Right lobe of liver (tissue), 4 donors: ENCODE measurements at regions not wholly inside any gene's neighbourhood (a gene's known extent, or its start where the extent isn't known, plus 50 kb on each side); places are given as distances from the start of the nearest gene placed in this dataset.

Experiments
- POLR2A ChIP-seq: fragments of 450-650 bp; IDR thresholded peaks from one replicate; pipeline ENCODE4 v1.6.1; 2017; ENCODE audit warnings: antibody characterized with exemption, mild to moderate bottlenecking
- TF ChIP-seq, protein P1 (sequence below), 4 donors: fragments of 200-600 bp in 3 of 4; fragments of 450-650 bp in 1 of 4; IDR thresholded peaks; one replicate each; pipeline versions ENCODE4 v1.5.1 to v1.8.0; 2016 to 2022; ENCODE audit warnings: antibody characterized with exemption in 4 of 4, mild to moderate bottlenecking in 2 of 4
- donor health status: DM: no; HTN: no; CAD: no.
- donor health status: DM: no; HTN: no; CAD: no.
- donor health status: DM: no; HTN: yes; CAD: no.

DNA sequence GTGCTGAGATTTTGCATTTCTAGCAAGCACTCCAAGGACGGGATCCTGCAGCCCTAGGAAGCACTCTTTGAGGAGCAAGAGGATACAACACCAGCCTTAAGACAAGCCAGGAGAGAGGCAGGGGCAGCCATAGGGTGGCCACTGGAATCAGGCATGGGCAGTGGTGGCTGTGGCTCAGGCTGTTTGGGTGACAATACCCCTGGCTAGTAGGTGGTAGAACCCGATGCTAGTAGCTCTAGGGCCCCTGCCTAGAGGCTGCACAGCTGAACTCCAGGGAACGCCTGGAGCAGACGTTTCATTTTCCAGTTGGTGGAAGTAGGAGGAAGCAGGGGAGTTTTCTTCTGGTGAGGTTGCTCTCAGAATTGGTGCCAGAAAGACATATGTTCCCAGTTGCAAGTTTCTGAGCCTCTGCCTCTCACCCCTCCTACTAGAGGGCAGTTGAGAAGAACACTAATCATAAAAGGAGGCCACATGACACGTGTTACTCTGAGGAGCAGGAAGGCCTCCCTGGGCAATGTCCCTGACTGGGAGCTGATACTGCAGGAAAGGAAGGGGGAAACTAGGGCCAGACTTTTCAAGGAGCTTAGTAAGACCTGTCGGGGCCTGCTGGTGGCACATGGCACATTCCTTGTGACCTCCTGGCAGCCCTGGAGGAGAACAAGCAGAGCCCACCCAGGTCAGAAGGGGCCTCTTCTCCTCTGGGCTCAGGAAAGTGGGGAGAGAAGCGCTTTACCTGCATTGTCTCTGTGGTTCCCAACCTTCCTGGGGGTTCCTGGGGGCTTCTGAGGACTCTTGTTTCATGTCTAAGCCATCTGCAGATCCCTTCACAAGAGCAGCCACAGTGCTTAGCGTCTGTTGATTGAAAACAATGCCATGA, 56.6 kb upstream of the DRD2 start:
- TF ChIP-seq, protein P1, sequence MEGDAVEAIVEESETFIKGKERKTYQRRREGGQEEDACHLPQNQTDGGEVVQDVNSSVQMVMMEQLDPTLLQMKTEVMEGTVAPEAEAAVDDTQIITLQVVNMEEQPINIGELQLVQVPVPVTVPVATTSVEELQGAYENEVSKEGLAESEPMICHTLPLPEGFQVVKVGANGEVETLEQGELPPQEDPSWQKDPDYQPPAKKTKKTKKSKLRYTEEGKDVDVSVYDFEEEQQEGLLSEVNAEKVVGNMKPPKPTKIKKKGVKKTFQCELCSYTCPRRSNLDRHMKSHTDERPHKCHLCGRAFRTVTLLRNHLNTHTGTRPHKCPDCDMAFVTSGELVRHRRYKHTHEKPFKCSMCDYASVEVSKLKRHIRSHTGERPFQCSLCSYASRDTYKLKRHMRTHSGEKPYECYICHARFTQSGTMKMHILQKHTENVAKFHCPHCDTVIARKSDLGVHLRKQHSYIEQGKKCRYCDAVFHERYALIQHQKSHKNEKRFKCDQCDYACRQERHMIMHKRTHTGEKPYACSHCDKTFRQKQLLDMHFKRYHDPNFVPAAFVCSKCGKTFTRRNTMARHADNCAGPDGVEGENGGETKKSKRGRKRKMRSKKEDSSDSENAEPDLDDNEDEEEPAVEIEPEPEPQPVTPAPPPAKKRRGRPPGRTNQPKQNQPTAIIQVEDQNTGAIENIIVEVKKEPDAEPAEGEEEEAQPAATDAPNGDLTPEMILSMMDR (IDR thresholded peaks at IDR 0.05): no peak
- TF ChIP-seq POLR2A: no peak
